Superior temporal gyrus (tissue), 1 donor: ENCODE measurements at regions not wholly inside any gene's neighbourhood (a gene's known extent, or its start where the extent isn't known, plus 50 kb on each side); places are given as distances from the start of the nearest gene placed in this dataset.

Experiments
- DNase-seq: peaks from one replicate; pipeline ENCODE4 v3.0.0-alpha.2; 2016; ENCODE audit errors: extremely low spot score

DNA sequence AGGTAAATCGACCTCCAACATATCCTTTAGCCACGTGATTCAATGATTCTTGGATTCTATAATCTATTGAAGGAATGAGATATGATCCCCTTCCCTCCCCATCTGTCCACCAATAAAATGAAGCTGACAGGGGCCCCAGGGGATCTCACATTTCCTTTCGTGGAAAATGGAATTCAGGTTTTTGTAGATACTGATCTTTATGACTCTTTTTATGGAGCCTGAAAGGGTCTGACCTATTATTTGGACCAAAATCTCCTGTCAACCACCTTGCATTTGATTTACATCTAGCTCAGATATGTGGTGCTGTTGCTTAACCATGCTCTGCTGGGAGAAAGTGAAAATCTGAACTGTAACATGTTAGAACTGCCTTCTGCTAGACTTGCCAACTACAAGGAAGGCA lies 234.0 kb upstream of the CXCL12 start:
- DNase-seq = no peak

DNA sequence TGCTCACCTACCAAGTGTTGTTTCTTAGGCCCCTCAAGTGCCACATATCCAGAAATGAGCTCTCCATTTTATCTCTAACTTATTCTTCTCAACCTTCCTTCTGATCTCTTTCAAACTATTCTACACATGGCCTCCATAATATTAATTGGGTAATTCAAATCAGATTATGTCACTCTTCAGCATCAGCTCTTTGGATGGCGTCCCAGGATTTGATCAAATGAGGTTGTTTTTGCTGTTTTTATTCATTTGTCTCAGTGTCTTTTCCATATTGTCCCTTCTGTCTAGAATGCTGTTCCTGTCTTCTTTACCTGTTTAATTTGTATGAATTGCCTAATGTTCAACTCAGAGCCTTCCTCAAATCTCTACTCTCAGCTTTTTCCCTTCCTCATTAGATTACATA lies 234.6 kb upstream of the CXCL12 start:
- DNase-seq = no peak

DNA sequence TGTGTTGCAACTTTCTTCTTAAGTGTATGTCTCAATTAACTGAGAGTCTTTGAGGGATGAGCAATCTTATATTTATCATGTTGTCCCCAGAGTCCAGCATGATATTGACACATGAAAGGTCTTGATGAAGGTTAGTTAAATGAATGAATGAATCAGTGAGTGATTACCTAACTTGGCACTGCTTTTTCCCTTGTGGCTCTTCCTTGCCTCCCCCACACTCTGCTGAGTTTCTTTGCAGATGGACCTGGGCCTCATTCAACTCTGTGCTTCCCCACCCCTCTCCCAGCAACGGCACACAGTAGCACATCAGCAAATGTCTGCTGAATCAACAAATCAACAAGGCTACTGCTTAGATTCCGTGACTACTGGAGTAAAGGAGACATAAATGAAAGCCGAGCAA lies 235.1 kb upstream of the CXCL12 start:
- DNase-seq = no peak

DNA sequence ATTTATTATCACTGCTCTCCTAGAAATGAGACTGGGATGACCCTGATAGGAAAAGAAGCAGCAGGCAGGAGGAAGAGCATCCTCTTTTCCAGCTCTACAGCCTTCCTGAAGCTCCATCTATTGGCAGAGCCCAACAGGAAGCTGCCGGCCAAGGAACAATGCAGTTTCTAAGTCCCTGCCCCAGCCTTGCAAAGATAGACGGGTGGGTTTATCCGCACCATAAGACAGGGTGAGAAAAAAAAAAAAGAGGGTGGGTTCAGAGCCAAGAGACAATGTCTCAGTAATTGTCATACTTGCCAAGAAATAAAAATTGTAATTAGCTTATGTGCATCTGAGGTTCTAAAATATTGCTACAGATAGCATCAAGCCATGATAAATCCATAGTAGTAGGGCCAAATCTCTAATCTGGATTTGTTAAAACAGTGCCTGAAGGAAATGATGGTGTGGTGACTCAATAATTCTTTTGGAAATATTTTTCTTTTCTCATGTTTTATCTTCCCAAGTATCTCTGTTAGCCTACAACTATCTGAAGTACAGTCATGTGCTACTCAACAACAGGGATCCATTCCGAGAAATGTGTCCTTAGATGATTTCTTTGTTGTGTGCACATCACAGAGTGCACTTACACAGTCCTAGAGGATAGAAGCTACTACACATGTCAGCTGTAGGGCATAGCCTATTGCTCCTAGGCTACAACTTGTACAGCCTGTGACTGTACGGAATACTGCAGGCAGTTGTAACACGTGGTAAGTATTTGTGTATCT lies 242.9 kb upstream of the CXCL12 start:
- DNase-seq = no peak

DNA sequence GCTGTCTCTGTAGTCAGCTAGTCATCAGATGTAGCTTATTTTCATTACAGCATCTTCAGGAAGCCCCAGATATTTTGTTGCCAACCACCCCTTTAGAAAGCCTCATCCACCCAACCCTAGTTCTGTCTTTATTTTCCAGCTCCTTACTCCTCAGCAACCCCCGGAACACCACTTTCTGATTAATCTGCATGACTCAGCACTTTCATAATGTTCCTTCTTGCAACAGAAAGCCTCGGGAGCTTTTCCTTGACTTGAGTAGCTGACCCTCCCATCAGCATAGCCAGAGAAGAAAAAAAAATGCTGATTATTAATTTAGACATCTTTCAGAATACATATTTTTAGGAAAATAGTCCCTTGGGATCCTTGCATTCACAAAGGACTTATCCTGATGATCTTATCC lies 244.0 kb upstream of the CXCL12 start:
- no peak for DNase-seq

DNA sequence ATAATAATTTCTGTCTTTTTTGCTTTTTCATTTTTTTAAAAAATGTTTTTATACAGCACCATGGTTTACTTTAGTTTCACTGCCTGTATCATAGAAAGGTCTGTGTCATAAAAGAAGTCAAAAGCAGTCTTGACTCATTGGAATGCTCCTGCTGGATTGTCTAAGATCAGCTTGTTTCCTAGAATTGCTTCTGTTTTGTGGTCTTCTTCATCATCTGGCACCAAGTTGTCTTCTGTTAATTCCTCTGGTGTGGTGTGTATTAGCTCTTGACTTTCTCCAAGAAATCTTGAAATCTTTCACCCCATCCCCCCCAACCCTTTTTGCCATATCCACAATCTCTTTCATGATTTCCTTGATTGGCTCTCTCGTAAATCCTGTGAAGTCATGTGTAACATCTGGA lies 250.3 kb upstream of the CXCL12 start:
- DNase-seq = no peak

DNA sequence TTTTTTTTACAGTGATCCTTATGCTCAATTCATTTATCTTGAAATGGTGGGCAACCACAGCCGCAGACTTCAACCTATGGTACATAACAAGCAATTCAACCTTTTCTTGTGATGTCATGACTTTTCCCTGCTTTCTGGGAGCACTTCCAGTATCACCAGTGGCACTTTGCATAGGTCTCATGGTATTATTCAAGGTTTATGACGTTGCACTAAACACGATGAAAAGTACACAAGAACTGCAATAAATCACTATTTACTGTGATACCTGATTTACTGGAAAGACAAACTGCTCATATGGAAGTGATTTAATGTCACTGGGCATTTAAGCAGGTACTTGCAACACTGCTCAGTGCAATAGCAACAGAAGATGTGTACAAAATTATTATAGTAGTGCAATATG lies 251.7 kb upstream of the CXCL12 start:
- no peak for DNase-seq

DNA sequence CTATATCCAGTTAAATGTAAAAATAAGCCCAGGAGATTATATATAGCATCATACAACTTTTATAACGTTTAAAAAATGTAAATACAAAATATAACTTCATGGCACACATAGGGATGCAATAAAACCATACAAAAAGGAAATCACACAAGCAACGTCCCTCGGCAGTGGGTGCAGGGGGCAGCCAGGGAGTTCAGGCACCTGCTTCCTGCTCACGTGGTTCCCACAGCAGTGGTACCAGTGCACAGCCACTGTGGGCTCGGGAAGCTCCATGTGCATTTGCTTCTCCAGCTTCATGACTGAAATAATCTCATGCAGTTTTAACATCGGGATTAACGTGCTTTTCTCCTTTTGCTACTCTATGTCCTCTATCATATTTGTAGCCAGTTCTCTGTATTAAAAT lies 255.5 kb upstream of the CXCL12 start:
- no peak for DNase-seq

DNA sequence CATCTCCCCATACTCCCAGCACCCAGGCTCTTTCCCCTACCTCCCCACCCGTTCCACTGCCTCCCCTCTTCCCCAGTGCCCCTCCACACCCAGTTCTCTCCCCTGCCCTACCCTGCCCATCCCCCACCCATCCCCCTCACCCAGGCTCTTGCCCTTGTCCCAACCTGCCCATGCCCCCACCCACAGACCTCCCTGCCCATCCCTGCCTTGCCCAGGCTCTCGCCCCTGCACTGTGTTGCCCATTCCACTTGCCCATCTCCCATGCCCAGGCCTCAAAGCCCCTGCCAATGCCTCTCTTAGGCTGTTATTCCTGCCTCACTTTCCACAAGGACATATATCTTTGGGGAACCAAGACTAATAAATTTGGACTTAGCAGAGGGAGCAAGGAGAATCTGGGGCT lies 262.6 kb upstream of the CXCL12 start:
- no peak for DNase-seq

DNA sequence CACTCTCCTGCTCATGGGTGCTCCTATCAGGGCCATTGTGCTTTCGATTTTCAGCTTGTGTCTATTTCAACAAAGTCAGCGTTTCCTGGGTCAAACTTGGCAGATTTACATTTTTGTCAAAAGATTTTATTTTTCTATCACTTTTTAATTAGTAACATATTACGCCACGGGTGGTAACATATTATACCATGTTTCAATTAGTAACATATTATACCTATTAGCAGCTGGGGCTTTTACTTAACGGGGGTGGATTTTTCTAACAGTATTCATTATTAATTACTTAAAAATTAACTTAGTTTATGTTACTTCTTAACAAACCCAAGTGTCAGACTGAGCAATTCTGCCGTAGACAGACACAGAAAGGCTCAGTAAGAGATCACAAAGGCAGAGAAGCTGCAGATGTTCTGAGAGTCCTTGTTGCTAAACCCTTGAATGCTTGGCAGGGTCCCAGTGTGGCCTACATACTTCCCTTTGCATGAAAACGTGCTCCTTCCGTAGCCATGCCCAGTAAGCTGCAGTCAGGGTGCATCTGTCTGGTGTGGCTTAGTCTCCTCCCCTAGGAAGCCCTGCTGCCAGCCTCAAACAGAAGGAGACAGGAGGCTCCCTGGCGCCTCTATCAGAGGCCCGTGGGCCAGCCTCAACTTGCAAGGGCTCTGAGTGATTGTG lies 263.1 kb upstream of the CXCL12 start:
- no peak for DNase-seq

DNA sequence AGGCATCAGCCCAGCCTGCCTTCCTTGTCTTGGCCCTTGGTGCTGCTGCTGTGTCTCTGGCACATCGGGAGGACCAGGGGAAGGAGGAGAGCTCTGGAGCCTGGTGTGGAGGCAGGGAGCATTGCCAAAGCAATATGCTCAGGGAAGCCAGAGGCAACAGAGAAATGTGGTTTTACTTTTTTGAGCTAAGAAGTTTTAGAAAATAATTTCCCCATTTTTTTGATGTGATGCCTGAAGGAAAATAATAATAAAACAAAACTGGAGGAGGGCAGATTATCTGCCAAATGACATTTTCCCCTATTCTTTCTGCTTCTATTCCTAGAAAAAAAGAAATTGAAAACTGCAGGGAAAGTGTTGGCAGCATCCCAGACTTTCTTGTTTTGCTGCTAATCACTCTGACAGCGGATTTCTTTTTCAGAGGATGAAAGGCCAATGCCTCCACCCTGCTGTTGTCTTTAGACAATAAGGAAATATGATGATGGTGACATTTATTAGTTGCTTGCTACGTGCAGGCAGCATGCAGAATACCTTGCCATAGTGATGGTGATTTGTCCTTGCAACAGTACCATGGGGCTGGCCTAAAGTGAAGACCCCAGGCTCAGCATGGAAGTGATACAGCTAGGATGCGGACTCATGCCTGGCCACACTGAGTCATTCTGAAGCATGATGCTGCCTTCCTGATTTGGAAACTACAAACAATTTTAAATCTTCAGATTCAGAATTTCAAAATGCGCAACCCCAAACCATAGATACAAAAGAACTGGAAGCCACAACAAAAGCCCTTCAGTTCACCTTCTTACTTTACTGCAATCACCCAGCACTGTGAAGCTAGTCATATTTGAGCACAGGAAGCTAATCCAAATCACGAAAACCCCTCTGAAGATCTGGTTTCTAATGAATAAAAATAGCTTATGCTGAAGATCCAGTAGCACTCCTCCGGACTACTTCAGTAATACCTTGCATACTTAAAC lies 260.2 kb upstream of the TMEM72 start:
- DNase-seq = no peak

DNA sequence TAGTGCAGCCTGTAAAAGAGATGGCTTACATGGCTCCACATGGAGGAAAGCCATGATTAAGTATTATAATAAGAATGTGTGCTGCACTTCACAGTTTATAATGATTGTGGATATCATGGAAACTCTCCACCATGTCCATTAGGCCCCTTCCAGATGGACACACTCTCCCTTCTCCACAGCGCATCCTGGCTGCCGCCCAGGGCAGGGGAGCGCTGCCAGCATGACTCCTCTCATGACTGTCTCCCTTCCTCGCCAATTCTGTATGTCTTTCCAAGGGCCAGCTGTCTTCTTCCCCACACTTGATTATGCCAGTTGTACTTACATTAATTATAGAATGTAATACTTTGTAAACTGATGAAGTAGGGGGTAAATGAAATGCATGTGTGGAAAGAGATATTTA lies 259.3 kb upstream of the TMEM72 start:
- no peak for DNase-seq

DNA sequence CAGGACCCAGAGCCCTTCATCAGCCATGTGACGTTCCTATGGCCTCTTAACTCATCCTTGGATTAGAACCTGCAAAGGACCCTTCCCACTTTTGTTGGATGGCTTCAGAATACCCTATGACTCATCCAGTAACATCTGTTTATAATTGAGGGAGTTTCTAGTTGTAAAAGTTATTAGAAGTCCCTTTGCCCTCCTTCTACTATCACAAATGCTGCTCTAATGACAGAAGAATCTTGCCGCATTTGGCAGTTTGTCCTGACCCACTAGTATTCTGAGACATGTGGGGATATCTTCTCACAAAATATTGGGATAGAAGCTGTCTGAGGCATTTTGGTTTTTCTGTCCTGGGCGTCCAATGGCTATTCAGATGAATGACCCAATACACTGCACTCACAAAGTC lies 251.8 kb upstream of the TMEM72 start:
- no peak for DNase-seq

DNA sequence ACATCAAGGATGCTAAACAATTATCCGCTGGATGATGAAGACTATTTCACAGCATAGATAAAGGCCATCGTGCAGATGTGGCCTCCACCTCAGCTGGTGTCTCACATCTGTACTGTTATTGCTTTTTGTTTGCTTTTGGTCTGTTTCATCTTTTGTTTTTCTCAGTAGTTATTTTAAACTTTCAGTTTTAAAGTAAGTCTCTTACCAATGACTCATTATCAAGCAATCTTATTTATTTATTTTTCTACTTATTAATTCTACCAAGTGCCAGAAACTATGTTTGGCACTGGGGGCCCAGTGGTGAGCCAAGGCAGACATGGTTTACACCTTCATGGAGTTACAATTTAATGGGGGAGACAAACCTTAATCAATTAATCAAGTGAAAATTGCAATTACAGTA lies 250.9 kb upstream of the TMEM72 start:
- no peak for DNase-seq

DNA sequence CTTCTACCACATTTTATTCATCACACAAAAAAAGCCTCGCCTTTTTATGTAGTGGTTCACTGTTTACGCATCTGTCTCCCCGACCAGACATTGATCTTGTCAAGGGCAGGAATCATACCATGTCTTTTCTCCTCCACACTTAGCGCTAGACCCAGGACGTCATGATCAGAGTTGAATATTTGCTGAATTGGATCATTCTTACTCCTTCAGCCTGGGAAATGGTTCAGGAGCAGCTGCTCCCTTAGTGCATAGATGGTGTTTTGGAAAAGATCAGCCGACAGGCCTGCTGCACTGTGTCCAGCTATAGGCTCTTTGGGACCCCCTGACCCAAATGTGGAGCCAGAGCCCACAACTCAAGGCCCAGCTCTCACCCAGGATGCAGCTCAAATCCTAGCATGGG lies 249.1 kb upstream of the TMEM72 start:
- DNase-seq = no peak

DNA sequence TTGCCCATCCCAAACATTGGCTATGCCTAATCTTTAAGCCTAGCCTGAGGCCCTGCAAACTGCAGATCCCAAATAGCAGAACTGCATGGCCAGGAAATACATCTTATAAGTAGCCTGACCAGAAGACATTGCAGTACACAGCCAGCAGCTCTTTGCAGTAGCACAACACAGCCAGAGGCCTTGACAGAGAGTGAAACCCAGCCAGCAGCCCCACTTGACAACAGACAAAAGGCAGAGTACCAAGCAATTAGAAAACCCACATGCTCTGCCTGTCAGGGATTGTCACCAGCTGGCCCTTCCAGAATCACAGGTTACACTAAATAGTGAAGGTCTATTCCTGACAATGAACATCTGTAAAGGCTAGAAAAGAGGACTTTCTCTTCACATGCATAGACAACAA lies 242.8 kb upstream of the TMEM72 start:
- DNase-seq = no peak

DNA sequence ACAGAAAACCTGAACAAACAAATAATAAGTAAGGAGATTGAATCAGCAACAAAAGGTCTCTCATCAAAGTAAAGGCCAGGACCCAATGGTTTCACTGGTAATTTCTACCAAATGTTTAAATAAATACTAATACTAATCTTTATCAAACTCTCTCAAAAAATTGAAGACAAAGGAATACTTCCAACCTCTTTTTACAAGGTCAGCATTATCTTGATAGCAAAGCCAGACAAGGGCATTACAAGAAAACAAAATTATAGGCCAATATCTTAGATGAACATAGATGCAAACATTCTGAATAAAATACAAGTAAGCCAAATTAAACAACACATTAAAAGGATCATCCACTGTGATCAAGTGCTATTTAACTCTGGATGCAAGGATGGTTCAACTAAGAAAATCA lies 239.8 kb upstream of the TMEM72 start:
- no peak for DNase-seq

DNA sequence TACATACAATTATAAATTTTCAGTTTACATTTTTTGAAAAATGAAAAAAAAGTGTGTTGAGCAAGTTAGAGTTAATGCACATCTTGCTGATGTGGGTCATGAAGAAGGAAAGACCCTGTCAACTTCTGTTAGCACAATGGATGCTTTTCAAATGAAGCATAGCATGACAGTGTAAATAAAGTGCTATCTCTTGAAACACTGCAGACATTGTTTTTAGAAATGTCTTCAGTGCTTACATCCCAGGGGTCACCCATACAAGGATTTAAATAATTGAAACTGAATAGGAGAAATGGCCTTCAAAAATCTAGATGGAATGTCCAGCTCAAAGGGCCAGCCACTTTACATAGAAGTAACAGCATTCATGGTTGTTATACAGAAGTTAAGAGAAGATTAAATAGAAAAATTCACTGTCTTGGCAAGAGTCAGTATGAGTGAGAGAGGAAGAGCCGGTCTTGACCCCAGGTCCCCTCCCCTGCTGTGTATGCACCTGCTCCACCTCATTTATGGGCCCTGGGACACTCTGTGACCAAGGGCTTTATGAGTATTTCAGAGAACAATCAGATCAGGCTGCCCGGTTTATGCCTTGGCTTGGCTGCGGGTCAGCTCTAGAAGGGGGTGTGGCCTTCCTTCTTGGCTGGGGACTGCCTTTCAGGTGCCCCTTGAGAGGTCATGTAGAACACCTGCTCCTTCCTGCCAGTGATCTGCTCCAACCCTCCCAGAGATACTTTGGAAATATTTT lies 237.7 kb upstream of the TMEM72 start:
- no peak for DNase-seq

DNA sequence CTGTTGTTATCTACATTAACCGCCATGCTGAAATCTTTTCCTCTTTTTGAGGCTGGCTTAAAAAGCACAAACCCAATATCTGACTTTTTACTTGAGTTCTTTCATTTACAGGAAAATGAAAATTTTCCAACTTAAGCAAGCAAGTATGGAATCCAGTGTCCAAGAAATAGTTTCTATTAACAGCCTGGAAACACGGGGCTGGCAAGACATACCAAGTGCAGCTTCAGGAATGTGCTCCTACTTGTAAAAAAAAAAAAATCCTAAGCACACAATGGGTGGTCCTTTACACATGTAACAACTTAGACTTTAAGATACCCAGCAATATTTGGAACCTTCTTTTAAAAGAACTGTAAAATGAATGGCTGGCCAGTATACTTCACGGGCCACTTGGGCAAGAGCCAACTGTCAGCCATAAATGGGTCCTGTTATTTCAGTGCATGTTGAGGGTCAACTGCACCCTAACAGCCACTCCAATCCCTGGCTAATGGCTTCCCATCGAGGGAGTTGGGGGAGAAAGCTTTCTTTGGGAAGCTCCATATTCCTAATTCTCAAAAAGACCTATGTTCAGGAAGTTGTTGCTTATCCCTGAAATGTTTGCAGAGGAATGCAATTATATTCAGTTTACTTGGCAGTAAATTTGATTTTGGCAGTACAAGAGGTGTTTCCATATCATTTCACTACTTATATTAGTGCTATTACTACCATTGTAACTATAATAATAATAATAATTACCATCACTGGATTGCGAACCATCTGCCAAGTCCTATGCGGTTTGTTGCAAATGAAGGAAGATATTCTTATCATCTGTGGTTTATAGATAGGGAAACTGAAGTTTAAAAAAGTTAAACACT lies 236.4 kb upstream of the TMEM72 start:
- no peak for DNase-seq

DNA sequence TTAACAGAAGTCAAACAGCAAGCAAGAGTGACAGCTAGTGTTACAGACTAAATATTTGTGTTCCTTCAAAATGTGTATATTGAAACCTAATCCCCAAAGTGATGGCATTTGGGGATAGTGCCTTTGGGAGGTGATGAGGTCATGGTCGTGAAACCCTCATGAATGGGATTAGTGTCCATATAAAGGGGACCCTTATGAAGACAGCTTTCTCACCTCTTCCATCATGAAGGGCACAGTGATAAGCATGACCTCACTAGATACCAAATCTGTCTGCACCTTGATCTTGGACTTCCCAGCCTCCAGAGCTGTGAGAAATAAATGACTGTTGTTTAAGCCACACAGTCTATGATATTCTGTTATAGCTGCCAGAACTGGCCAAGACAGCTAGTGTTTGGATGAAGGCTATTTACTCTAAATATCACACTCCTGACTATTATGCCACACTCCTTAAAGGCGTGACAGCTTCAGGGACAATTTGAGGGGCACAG lies 235.7 kb upstream of the TMEM72 start:
- DNase-seq = no peak

DNA sequence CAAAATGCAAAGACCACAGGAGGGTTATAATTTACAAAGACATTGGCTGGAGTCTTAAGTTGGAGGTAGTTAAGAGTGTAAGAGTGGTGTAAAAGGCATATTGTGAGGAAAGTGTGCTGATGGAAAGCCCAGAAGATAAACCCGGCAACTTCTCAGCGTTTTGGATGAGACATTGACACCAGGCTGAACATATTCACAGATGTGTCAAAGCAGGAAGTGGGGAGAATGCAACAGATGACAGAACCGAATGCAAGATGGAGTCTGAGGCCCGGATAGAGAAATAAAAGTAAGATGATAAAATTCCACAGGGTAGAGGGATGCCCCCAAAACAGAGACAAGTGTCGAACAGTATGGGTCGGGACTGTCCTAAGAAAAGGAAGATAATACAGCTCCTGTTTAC lies 230.4 kb upstream of the TMEM72 start:
- DNase-seq = no peak
